ENCODE measurements at regions not wholly inside any gene's neighbourhood (a gene's known extent, or its start where the extent isn't known, plus 50 kb on each side); places are given as distances from the start of the nearest gene placed in this dataset.
A peak's percentile ranks its signal among the peaks of the same experiment; 100 is the strongest.

- no peak for DNase-seq
Measured at GRCh38 chr1:4395676-4396075, 258.7 kb upstream of the AJAP1 start.

GRCh38 chr1:4396551-4396950 lies 257.9 kb upstream of the AJAP1 start:
- DNase-seq = no peak

- DNase-seq = no peak
Measured at GRCh38 chr1:4397196-4397595, 257.2 kb upstream of the AJAP1 start.

DNA sequence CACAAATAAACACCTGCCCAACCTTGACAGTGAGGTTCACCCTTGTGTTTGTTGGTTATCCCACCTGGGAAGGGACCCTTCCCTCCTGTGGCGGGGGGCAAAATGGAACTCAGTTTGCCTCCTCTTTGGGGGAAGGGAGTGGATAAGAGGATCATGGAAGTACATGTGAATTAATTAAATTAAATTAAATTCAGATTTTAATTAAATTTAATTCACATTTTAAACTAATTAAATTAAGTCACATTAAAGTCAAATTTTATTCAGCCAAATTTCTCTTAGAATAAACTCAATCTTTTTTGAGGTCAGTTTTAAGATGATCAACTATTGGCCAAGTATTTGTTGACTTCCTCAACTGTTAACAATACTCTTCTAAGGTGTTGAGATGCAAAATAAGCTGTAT lies 252.4 kb upstream of the AJAP1 start:
- DNase-seq = no peak

GRCh38 chr1:4404854-4405590 lies 249.4 kb upstream of the AJAP1 start:
- DNase-seq = no peak

- DNase-seq = no peak
Measured at GRCh38 chr1:4407851-4408250, 246.6 kb upstream of the AJAP1 start.

GRCh38 chr1:4408380-4408779 lies 246.0 kb upstream of the AJAP1 start:
- no peak for DNase-seq

GRCh38 chr1:4411862-4412261 lies 242.5 kb upstream of the AJAP1 start:
- no peak for DNase-seq

DNA sequence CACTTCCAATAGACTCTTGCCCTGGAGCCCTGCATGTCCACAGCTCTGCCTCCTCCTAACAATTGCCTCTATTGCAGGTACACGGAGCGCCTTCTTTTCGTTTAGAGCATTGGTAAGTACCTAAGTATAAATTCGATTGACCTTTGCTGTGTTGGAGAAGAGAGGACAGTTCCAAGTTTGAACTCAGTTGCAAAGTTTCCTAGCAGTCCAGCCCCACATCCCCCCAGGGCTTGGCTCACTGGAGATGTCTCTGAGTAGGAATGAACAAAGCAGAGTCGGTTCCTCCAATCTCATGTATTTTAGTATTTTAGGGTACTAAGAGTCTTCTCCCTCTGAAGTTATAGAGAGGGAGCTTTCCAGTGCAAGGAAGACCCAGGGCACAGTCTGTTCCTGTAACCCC lies 238.9 kb upstream of the AJAP1 start:
- DNase-seq = no peak

- no peak for DNase-seq
Measured at GRCh38 chr1:4416189-4416588, 238.2 kb upstream of the AJAP1 start.

- no peak for DNase-seq
Measured at GRCh38 chr1:4418021-4418420, 236.4 kb upstream of the AJAP1 start.

DNA sequence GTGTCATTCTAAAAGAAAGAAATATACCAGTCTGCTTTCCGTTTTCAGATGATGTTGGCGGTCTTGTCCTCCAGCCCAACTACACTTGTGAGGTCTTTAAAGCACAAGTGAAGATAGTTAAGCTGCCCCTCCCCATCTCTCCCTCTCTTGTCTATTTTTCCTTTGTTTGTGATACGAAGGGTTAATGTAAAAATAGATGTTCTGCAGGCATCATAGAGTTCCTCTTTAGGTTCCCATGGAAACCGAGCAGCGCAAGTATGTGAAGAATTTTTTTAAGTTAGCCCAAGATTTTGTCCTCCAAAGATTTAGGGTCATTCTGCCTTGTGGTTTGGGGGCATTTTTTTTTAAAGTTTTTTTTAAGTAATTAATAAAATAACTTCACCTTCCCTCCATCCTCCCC lies 232.4 kb upstream of the AJAP1 start:
- no peak for DNase-seq

DNA sequence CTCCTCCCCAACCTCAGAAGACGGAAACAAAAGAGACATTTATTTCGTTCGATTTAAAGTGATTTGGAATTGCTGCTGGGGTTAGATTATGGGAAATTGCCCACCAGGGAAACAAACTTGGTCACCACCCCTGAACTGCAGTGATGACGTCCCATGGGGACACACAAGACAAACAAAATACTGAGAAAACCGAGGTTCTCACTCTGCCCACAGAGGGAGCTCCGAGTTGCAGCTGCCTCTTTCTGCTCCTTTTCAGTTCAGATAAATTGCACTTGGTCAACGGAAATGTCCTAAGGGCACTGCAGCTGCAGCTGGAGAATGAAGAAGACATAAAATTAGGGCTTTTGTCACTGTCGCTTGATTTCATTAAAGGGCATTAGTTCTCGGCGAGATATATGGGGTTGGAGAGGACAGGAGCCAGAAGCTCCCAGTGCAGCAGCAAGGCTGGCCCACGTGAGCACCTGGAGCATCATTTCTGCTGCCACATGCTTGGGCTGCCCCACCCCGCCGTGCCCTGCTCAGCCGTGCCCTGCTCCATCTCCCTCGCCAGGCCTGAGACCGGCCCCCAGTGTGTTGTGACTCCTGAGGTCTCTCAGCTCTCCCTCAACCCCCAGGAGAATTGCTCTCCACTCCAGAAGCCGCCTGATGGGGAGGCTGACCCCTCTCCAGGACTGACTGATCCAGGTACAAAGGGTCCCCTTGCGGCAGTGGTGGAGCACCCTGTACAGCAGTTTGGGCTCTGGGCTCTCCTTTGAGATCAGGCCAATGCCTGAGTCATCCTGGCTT lies 231.7 kb upstream of the AJAP1 start:
- peak; percentile 24 for DNase-seq

GRCh38 chr1:4424254-4424653 lies 230.2 kb upstream of the AJAP1 start:
- DNase-seq = no peak

GRCh38 chr1:4424766-4425165 lies 229.6 kb upstream of the AJAP1 start:
- DNase-seq = no peak

DNA sequence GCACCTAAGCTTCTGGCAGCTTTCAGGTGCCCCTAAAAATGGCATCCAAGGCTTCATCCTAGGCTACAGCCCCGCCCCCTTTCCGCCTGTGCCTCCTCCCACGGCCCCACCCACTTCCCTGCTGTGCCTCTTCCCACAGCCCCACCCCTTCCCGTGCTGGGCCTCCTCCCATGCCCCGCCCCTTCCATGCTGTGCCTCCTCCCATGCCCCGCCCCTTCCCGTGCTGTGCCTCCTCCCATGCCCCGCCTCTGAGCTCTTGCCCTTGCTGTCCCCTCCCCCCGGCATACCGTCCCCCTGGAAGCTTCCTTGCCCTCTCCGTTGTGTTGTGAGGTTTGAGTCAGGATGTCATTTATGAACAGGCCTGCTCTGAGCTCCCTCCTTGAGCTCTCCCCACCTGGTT lies 228.5 kb upstream of the AJAP1 start:
- no peak for DNase-seq

DNA sequence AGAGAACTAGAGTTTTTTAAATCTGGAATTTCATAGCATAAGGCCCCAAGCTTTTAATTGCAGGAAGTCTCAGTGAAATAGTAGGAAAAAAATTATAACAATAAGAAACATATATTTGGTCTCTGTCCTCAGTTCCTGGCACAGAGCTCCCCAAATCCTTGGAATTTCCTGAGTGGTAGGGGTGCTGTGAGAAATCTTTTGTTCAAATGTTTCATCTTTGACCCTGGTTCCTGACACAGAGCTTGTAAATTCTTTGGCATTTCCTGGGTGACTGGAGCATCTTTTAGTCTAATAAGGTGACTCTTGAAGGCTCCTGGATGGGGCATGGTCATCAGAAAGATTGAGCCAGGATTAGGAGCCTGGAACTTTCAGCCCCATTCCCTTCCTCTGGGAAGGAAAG lies 225.7 kb upstream of the AJAP1 start:
- no peak for DNase-seq

GRCh38 chr1:4430406-4431365 lies 223.7 kb upstream of the AJAP1 start:
- no peak for DNase-seq

DNA sequence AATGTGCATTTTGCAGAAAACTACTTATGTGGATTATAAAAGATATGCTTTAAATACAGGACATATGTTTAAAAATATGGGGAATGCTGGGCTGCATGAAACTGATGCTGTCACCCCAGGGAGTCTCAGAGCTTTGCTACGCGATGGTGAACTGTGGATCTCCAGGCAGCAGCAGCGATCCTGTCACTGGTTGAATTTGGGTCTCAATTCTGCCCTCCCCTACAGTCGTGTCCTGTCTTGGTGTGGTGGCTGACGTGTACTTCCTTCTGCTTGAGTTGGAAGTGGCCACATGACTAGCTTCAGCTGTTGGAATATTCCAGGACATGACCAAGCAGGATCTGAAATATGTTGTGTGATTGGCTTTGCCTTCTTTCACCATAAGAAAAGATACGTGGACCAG lies 222.9 kb upstream of the AJAP1 start:
- DNase-seq = no peak

- no peak for DNase-seq
Measured at GRCh38 chr1:4433075-4433474, 221.3 kb upstream of the AJAP1 start.

GRCh38 chr1:4444086-4444485 lies 210.3 kb upstream of the AJAP1 start:
- DNase-seq = peak; percentile 37

DNA sequence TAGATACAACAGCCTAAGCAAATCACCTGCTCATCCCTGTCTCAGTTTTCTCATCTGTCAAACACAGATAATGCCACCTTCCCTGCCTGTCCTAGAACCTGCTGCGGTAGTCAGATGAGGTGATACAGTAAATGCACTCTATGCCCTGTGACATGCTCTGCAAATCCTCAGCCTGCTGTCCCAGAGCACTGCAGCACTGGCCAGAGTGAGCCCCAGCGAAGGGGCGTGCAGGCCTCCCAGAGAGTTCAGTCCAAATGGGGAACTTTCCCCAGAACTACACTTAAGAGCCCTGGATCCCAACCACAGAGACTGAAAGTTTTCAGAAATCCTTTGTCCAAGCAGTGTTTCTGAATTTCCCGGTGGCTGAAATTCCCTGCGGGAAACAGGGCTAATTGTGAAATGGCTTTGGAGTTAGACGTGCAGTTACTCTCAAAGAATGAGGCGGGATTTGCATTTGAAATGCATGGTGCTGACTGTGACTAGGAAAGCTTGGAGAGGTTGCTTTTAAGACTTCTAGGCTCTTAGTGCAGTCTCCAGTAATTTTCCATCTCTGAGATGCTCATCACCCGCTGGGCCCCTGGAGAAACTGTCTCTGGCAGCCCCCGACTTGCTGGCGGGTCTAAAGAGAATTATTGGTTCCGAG lies 206.5 kb upstream of the AJAP1 start:
- DNase-seq = no peak

DNA sequence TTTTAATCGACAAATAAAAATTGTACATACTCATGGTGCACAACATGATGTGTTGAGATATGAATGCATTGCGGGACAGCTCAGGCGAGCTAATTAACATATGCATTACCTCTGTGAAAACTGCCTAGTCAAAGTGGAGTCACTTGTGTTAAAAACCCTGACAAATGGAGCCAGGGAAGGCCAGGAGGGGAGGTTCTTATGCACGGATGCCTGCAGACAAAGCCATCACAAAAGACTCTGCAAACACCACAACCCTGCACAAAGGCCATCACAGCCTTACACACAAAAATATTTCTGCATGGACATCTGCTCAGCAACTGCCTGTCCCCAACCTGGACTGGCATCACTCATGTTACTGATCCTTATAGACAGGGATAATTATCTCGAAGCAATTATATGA lies 204.4 kb upstream of the AJAP1 start:
- peak; percentile 1 for DNase-seq
